NCI-H226 (cell line): ENCODE measurements at regions not wholly inside any gene's neighbourhood (a gene's known extent, or its start where the extent isn't known, plus 50 kb on each side); places are given as distances from the start of the nearest gene placed in this dataset.
"Not testable (repeated sequence)": the region's sequence is repeated elsewhere in the genome, so short reads cannot be mapped to it uniquely, and the experiment has no call there.

Experiments
- DNase-seq: peaks from one replicate; pipeline ENCODE4 v3.0.0-alpha.2; 2015

- no peak for DNase-seq
These were observed 1060.3 kb downstream of the DSC3 start for GRCh38 chr18:29982218-29982617.

- no peak for DNase-seq
These were observed 1062.7 kb downstream of the DSC3 start for GRCh38 chr18:29979881-29980280.

- DNase-seq = no peak
These were observed 1072.7 kb downstream of the DSC3 start for GRCh38 chr18:29969876-29970275.

GRCh38 chr18:29962579-29962978 is 1080.0 kb downstream of the DSC3 start:
- no peak for DNase-seq

GRCh38 chr18:29960539-29960938 is 1082.0 kb downstream of the DSC3 start:
- DNase-seq = no peak

- no peak for DNase-seq
These were observed 1112.3 kb downstream of the DSC3 start for GRCh38 chr18:29930231-29930630.

GRCh38 chr18:29928081-29928480 is 1114.5 kb downstream of the DSC3 start:
- no peak for DNase-seq

GRCh38 chr18:29925566-29925965 is 1117.0 kb downstream of the DSC3 start:
- no peak for DNase-seq

GRCh38 chr18:29912351-29912750 is 1130.2 kb downstream of the DSC3 start:
- no peak for DNase-seq

- no peak for DNase-seq
These were observed 1149.5 kb downstream of the DSC3 start for GRCh38 chr18:29892960-29893558.

GRCh38 chr18:29883114-29883513 is 1159.4 kb downstream of the DSC3 start:
- no peak for DNase-seq

- no peak for DNase-seq
These were observed 1159.9 kb downstream of the DSC3 start for GRCh38 chr18:29882620-29883019.

- DNase-seq = no peak
These were observed 1162.8 kb downstream of the DSC3 start for GRCh38 chr18:29879763-29880162.

GRCh38 chr18:29874519-29875098 is 1167.9 kb downstream of the DSC3 start:
- no peak for DNase-seq

GRCh38 chr18:29873211-29873610 is 1169.3 kb downstream of the DSC3 start:
- DNase-seq = no peak

GRCh38 chr18:29871246-29871645 is 1171.3 kb downstream of the DSC3 start:
- DNase-seq = no peak

- DNase-seq = no peak
These were observed 1179.7 kb downstream of the DSC3 start for GRCh38 chr18:29862824-29863223.

GRCh38 chr18:29855637-29856036 is 1186.9 kb downstream of the DSC3 start:
- DNase-seq = no peak

GRCh38 chr18:29853126-29853525 is 1189.4 kb downstream of the DSC3 start:
- DNase-seq = no peak

GRCh38 chr18:29849144-29849543 is 1193.4 kb downstream of the DSC3 start:
- peak; percentile 74 for DNase-seq

- no peak for DNase-seq
These were observed 1200.9 kb downstream of the DSC3 start for GRCh38 chr18:29841631-29842030.

- DNase-seq = peak; percentile 76
These were observed 1202.5 kb downstream of the DSC3 start for GRCh38 chr18:29840089-29840488.

GRCh38 chr18:29838961-29839360 is 1203.6 kb downstream of the DSC3 start:
- DNase-seq = not testable (repeated sequence)

- DNase-seq = no peak
These were observed 1204.0 kb downstream of the DSC3 start for GRCh38 chr18:29838556-29838955.

- DNase-seq = no peak
These were observed 1218.9 kb downstream of the DSC3 start for GRCh38 chr18:29823671-29824070.
